Kidney (tissue), 13 donors: ENCODE measurements at regions not wholly inside any gene's neighbourhood (a gene's known extent, or its start where the extent isn't known, plus 50 kb on each side); places are given as distances from the start of the nearest gene placed in this dataset.

Experiments used
- DNase-seq, 5 donors: peaks; one replicate each; pipeline ENCODE4 v3.0.0-alpha.2; 2013 to 2020
- FAIRE-seq: peaks from 2 replicates; lab custom pipeline; 2012; peaks lifted over from hg19 to GRCh38; lab: Jason Lieb, UNC
- H3K27ac ChIP-seq, 2 donors: one replicate each; pipeline ENCODE4 v1.7.0; 2013; ENCODE audit warnings: low read depth in 2 of 2, low read length in 2 of 2, inconsistent platforms in 1 of 2
- H3K27me3 ChIP-seq: one replicate; pipeline ENCODE4 v1.7.1; 2013; ENCODE audit warnings: low read length, inconsistent platforms; ENCODE audit not compliant: control insufficient read depth, insufficient read depth
- H3K36me3 ChIP-seq, 3 donors: one replicate each; pipeline versions ENCODE4 v1.7.0 to v1.7.1; 2013; ENCODE audit warnings: low read length in 3 of 3, control low read depth in 1 of 3, inconsistent platforms in 1 of 3; ENCODE audit not compliant: insufficient read depth in 3 of 3, control insufficient read depth in 2 of 3
- H3K4me1 ChIP-seq, 3 donors: one replicate each; pipeline versions ENCODE4 v1.7.0 to v1.7.1; 2013; ENCODE audit warnings: low read length in 3 of 3, inconsistent platforms in 1 of 3, low read depth in 1 of 3; ENCODE audit not compliant: control insufficient read depth in 2 of 3, insufficient read depth in 2 of 3
- H3K4me3 ChIP-seq, 3 donors: one replicate each; pipeline versions ENCODE4 v1.7.0 to v1.8.1; 2013; ENCODE audit warnings: low read length in 3 of 3, control low read depth in 1 of 3, inconsistent platforms in 1 of 3
- H3K9ac ChIP-seq, 3 donors: one replicate each; pipeline versions ENCODE4 v1.7.0 to v1.7.1; 2013; ENCODE audit warnings: low read length in 3 of 3, control low read depth in 1 of 3, inconsistent platforms in 1 of 3
- H3K9me3 ChIP-seq, 3 donors: one replicate each; pipeline versions ENCODE4 v1.7.0 to v1.7.1; 2013; ENCODE audit warnings: low read length in 3 of 3, control low read depth in 1 of 3, inconsistent platforms in 1 of 3; ENCODE audit not compliant: control insufficient read depth in 2 of 3, insufficient read depth in 1 of 3
- CTCF ChIP-seq: IDR thresholded peaks from 3 replicates; pipeline ENCODE4 v1.5.1; 2012; ENCODE audit warnings: mild to moderate bottlenecking, moderate library complexity, borderline replicate concordance; ENCODE audit not compliant: insufficient read depth; ENCODE audit errors: extremely low read depth
- intact Hi-C: fragments of 100-400 bp; cut with DNase I; formaldehyde crosslinking; loops from one replicate; pipeline ENCODE4 v1.11.1; 2022
- donor health status: control.
- donor health status: control.
- donor health status: control.
- donor health status: control.
- donor health status: control.
- donor health status: DM: yes; HTN: yes; CAD: no.
- donor health status: Normal renal cell carcinoma (clear cell type).

- TF ChIP-seq CTCF = no peak
- DNase-seq (no peak), FAIRE-seq (no peak)
- H3K4me3 ChIP-seq = no peak overlapping the region
- no peaks in the 10 kb centered on the region for H3K36me3 ChIP-seq
- H3K4me1 ChIP-seq = no peaks in the 10 kb centered on the region
- H3K9me3 ChIP-seq = peaks cover 0 to 1% (median 0%) of the 10 kb centered on the region in 3 donors
- intact Hi-C loops = no loop called here
- no peaks in the 10 kb centered on the region for H3K27me3 ChIP-seq
- no peak overlapping the region for H3K9ac ChIP-seq
- no peak overlapping the region for H3K27ac ChIP-seq
Measured at GRCh38 chr5:57581222-57581621, 98.6 kb upstream of the ACTBL2 start.

- intact Hi-C loops = no loop called here
- Histone ChIP-seq H3K36me3 (no peaks in the 10 kb centered on the region), H3K4me3 (no peak overlapping the region), H3K27me3 (no peaks in the 10 kb centered on the region), H3K4me1 (no peaks in the 10 kb centered on the region), H3K9ac (no peak overlapping the region), H3K9me3 (peaks cover 0 to 1% (median 0%) of the 10 kb centered on the region in 3 donors), H3K27ac (no peak overlapping the region)
- DNase-seq (no peak), FAIRE-seq (no peak)
- no peak for TF ChIP-seq CTCF
Measured at GRCh38 chr5:57577432-57578175, 95.0 kb upstream of the ACTBL2 start.

- no peak overlapping the region for H3K27ac ChIP-seq
- intact Hi-C loops = no loop called here
- FAIRE-seq = no peak
Measured at GRCh38 chr5:57576317-57576716, 93.7 kb upstream of the ACTBL2 start.

More at GRCh38 chr5:57576317-57576716, 93.7 kb upstream of the ACTBL2 start:
- Histone ChIP-seq H3K9me3 (peaks cover 0 to 1% (median 0%) of the 10 kb centered on the region in 3 donors), H3K9ac (no peak overlapping the region), H3K36me3 (no peaks in the 10 kb centered on the region), H3K27me3 (no peaks in the 10 kb centered on the region), H3K4me1 (no peaks in the 10 kb centered on the region), H3K4me3 (no peak overlapping the region)
- DNase-seq = no peak
- no peak for TF ChIP-seq CTCF
